H9 (cell line): ENCODE measurements at regions not wholly inside any gene's neighbourhood (a gene's known extent, or its start where the extent isn't known, plus 50 kb on each side); places are given as distances from the start of the nearest gene placed in this dataset.

ENCODE experiments used
- DNase-seq: peaks from one replicate; pipeline ENCODE4 v3.0.0-alpha.2; 2017
- H2AFZ ChIP-seq: one replicate; pipeline ENCODE4 v1.6.1; 2013; ENCODE audit warnings: mild to moderate bottlenecking, low read length, control low read depth, moderate library complexity
- H2AK5ac ChIP-seq: 2 replicates; pipeline ENCODE4 v1.6.1; 2013; ENCODE audit warnings: low read length, control low read depth, mixed read lengths; ENCODE audit not compliant: insufficient read length
- H2BK120ac ChIP-seq: one replicate; pipeline ENCODE4 v1.6.1; 2013; ENCODE audit warnings: low read depth, mild to moderate bottlenecking, low read length, control low read depth, inconsistent platforms; ENCODE audit not compliant: poor library complexity, severe bottlenecking
- H2BK12ac ChIP-seq: 2 replicates; pipeline ENCODE4 v1.6.1; 2013; ENCODE audit warnings: low read length, control low read depth, mixed read lengths, low read depth; ENCODE audit not compliant: insufficient read length
- H2BK15ac ChIP-seq: 2 replicates; pipeline ENCODE4 v1.6.1; 2013; ENCODE audit warnings: low read depth, low read length, control low read depth
- H2BK20ac ChIP-seq: one replicate; pipeline ENCODE4 v1.6.1; 2013; ENCODE audit warnings: low read depth, mild to moderate bottlenecking, low read length, control low read depth, inconsistent platforms; ENCODE audit not compliant: poor library complexity, severe bottlenecking
- H2BK5ac ChIP-seq: 2 replicates; pipeline ENCODE4 v1.6.1; 2013; ENCODE audit warnings: low read length, control low read depth, mixed read lengths; ENCODE audit not compliant: insufficient read length
- H3K14ac ChIP-seq: 2 replicates; pipeline ENCODE4 v1.6.1; 2013; ENCODE audit warnings: low read length, control low read depth; ENCODE audit not compliant: insufficient read depth
- H3K18ac ChIP-seq: 2 replicates; pipeline ENCODE4 v1.6.1; 2013; ENCODE audit warnings: low read depth, mild to moderate bottlenecking, mixed read lengths, low read length, control low read depth; ENCODE audit not compliant: insufficient read length
- H3K23ac ChIP-seq: 2 replicates; pipeline ENCODE4 v1.6.1; 2013; ENCODE audit warnings: low read length, control low read depth, mixed read lengths, low read depth; ENCODE audit not compliant: insufficient read length
- H3K23me2 ChIP-seq: 2 replicates; pipeline ENCODE4 v1.6.1; 2013; ENCODE audit warnings: low read depth, mild to moderate bottlenecking, mixed read lengths, low read length, control low read depth; ENCODE audit not compliant: insufficient read length, poor library complexity, severe bottlenecking
- H3K27ac ChIP-seq: 2 replicates; pipeline ENCODE4 v1.5.1; 2013; ENCODE audit warnings: low read length, control low read depth, mixed read lengths, low read depth; ENCODE audit not compliant: insufficient read length
- H3K27me3 ChIP-seq: 2 replicates; pipeline ENCODE4 v1.6.1; 2013; ENCODE audit warnings: low read length, control low read depth, inconsistent platforms; ENCODE audit not compliant: insufficient read depth
- H3K4ac ChIP-seq: 2 replicates; pipeline ENCODE4 v1.6.1; 2013; ENCODE audit warnings: low read depth, mild to moderate bottlenecking, control low read depth, inconsistent platforms, low read length, moderate library complexity
- H3K4me1 ChIP-seq: 2 replicates; pipeline ENCODE4 v1.6.1; 2013; ENCODE audit warnings: low read length, control low read depth, inconsistent platforms; ENCODE audit not compliant: insufficient read depth
- H3K4me2 ChIP-seq: 2 replicates; pipeline ENCODE4 v1.6.1; 2013; ENCODE audit warnings: low read length, control low read depth, mixed read lengths; ENCODE audit not compliant: insufficient read length, insufficient read depth
- H3K56ac ChIP-seq: 2 replicates; pipeline ENCODE4 v1.6.1; 2013; ENCODE audit warnings: low read depth, mild to moderate bottlenecking, mixed read lengths, low read length, control low read depth; ENCODE audit not compliant: insufficient read length
- H3K79me1 ChIP-seq: 2 replicates; pipeline ENCODE4 v1.6.1; 2013; ENCODE audit warnings: low read depth, mild to moderate bottlenecking, moderate library complexity, low read length, control low read depth, inconsistent platforms; ENCODE audit not compliant: insufficient read depth, poor library complexity, severe bottlenecking
- H3K79me2 ChIP-seq: 2 replicates; pipeline ENCODE4 v1.6.1; 2013; ENCODE audit warnings: low read length, control low read depth, inconsistent platforms; ENCODE audit not compliant: insufficient read depth
- H3K9ac ChIP-seq: 2 replicates; pipeline ENCODE4 v1.6.1; 2013; ENCODE audit warnings: low read length, control low read depth, mixed read lengths; ENCODE audit not compliant: insufficient read length; ENCODE audit errors: extremely low read depth
- H3K9me3 ChIP-seq: one replicate; pipeline ENCODE4 v1.6.1; 2013; ENCODE audit warnings: low read depth, low read length, inconsistent platforms; ENCODE audit not compliant: control insufficient read depth
- H3T11ph ChIP-seq: one replicate; pipeline ENCODE4 v1.6.1; 2013; ENCODE audit warnings: mild to moderate bottlenecking, low read length, control low read depth, inconsistent platforms
- H4K20me1 ChIP-seq: one replicate; pipeline ENCODE4 v1.6.1; 2013; ENCODE audit not compliant: control insufficient read depth, insufficient read length, insufficient read depth
- H4K5ac ChIP-seq: 2 replicates; pipeline ENCODE4 v1.6.1; 2013; ENCODE audit warnings: low read depth, mild to moderate bottlenecking, mixed read lengths, low read length, control low read depth; ENCODE audit not compliant: insufficient read length
- H4K8ac ChIP-seq: replicated peaks from 2 replicates; pipeline ENCODE4 v1.6.1; 2013; ENCODE audit warnings: low read length, control low read depth, mixed read lengths, low read depth; ENCODE audit not compliant: insufficient read length
- H4K91ac ChIP-seq: 2 replicates; pipeline ENCODE4 v1.6.1; 2013; ENCODE audit warnings: low read depth, mild to moderate bottlenecking, moderate library complexity, mixed read lengths, low read length, control low read depth; ENCODE audit not compliant: insufficient read length
- H3K27ac Mint-ChIP-seq, 3 experiments: 2 replicates in 2 of 3; 3 replicates in 1 of 3; pipeline ENCODE4 v1.8.0; 2020 to 2021; ENCODE audit warnings: mixed read lengths in 3 of 3, mild to moderate bottlenecking in 1 of 3, moderate library complexity in 1 of 3
- H3K27me3 Mint-ChIP-seq: 2 replicates; pipeline ENCODE4 v1.8.0; 2021; ENCODE audit warnings: low read depth, mild to moderate bottlenecking, moderate library complexity, mixed read lengths
- H3K36me3 Mint-ChIP-seq, 3 experiments: 2 replicates in 2 of 3; 3 replicates in 1 of 3; pipeline ENCODE4 v1.8.0; 2020 to 2021; ENCODE audit warnings: low read depth in 3 of 3, mixed read lengths in 3 of 3; ENCODE audit not compliant: insufficient read depth in 1 of 3
- H3K4me1 Mint-ChIP-seq, 2 experiments: 2 replicates each; pipeline ENCODE4 v1.8.0; 2020; ENCODE audit warnings: mixed read lengths in 2 of 2
- H3K4me3 Mint-ChIP-seq, 2 experiments: 2 replicates in 1 of 2; 3 replicates in 1 of 2; pipeline ENCODE4 v1.8.0; 2020 to 2021; ENCODE audit warnings: mild to moderate bottlenecking in 2 of 2, mixed read lengths in 2 of 2, moderate library complexity in 1 of 2
- H3K9me3 Mint-ChIP-seq, 2 experiments: 2 replicates in 1 of 2; 3 replicates in 1 of 2; pipeline ENCODE4 v1.8.0; 2020; ENCODE audit warnings: mild to moderate bottlenecking in 2 of 2, mixed read lengths in 2 of 2, moderate library complexity in 1 of 2
- CTCF ChIP-seq: fragments of 200-600 bp; sonication (generic); conservative IDR thresholded peaks from 3 replicates; pipeline ENCODE4 v1.8.0; 2021; ENCODE audit warnings: antibody characterized with exemption, mild to moderate bottlenecking
- WGBS: extraction: QIAGEN DNeasy Blood & Tissue Kit; methylation state at CpG from one replicate; pipeline ENCODE4 v1.1.7; 2013; ENCODE audit warnings: missing lambda C conversion rate, low lambda C conversion rate, mixed read lengths; ENCODE audit not compliant: insufficient read length; ENCODE audit errors: extremely low coverage; 5-methylcytosine and 5-hydroxymethylcytosine counted together

DNA sequence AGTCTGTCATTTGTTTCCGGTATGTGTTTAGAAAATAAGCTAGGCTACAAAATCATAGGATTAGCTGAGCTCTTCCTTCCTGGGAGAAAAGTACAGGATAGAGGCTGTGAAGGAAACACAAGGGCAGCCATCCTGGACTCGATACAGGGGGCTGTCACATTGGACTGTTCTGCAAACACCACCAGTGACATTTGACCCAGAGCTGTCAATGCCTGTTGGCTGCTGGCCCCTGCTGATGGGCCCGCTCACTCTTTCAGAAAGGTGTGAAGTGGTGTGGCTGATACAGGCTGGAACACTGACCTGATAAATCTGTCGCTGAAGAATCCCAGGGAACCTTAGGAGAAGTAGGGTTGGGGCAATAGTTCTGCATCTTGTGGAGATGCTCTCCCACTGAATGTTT lies 183.1 kb downstream of the RHOU start:
- Histone ChIP-seq H2BK15ac (no peak overlapping the region), H3K23me2 (no peaks in the 10 kb centered on the region), H3K4ac (no peak overlapping the region), H2AFZ (no peak overlapping the region), H2BK120ac (no peak overlapping the region), H3K9ac (no peak overlapping the region), H4K91ac (no peak overlapping the region), H3K23ac (no peak overlapping the region), H4K20me1 (no peaks in the 10 kb centered on the region), H3K27ac (no peak overlapping the region), H3K79me1 (no peaks in the 10 kb centered on the region), H2BK12ac (no peak overlapping the region), H2BK20ac (no peak overlapping the region), H3K4me1 (no peaks in the 10 kb centered on the region), H3K18ac (no peak overlapping the region), H3K4me2 (no peak overlapping the region), H3K27me3 (no peaks in the 10 kb centered on the region), H3K14ac (no peak overlapping the region), H4K8ac (no peak overlapping the region), H3K9me3 (no peaks in the 10 kb centered on the region), H2BK5ac (no peak overlapping the region), H3K79me2 (no peaks in the 10 kb centered on the region), H3T11ph (no peak overlapping the region), H2AK5ac (no peak overlapping the region), H4K5ac (no peak overlapping the region), H3K56ac (no peak overlapping the region)
- no peaks in the 10 kb centered on the region; the same call in 1 of the 2 replicates for H3K27me3 Mint-ChIP-seq
- DNase-seq: no peak
- peaks cover 1 to 6% (median 3%) of the 10 kb centered on the region in 3 experiments; a peak in 6 of 7 replicates for H3K36me3 Mint-ChIP-seq
- H3K9me3 Mint-ChIP-seq: peaks cover 4% of the 10 kb centered on the region in 2 experiments
- H3K27ac Mint-ChIP-seq: no peak overlapping the region
- TF ChIP-seq CTCF: no peak
- H3K4me3 Mint-ChIP-seq: no peak overlapping the region
- WGBS: no CpG with 5 or more reads among the region's 4 CpGs
- peaks cover 20 to 31% of the 10 kb centered on the region in 2 experiments for H3K4me1 Mint-ChIP-seq
